Breast epithelium (tissue), 4 donors: ENCODE measurements at regions not wholly inside any gene's neighbourhood (a gene's known extent, or its start where the extent isn't known, plus 50 kb on each side); places are given as distances from the start of the nearest gene placed in this dataset.
"Not testable (repeated sequence)": the region's sequence is repeated elsewhere in the genome, so short reads cannot be mapped to it uniquely, and the experiment has no call there.

Experiments used
- DNase-seq, 2 donors: peaks; one replicate each; pipeline ENCODE4 v3.0.0-alpha.2; 2019; ENCODE audit warnings: low spot score in 2 of 2
- H3K27ac ChIP-seq, 2 donors: fragments of 200-600 bp; sonication (generic) in 1 of 2; one replicate each; pipeline ENCODE4 v1.5.1; 2016 to 2019; ENCODE audit warnings: mild to moderate bottlenecking in 1 of 2
- H3K27me3 ChIP-seq, 2 donors: fragments of 200-600 bp; sonication (generic) in 1 of 2; one replicate each; pipeline versions ENCODE4 v1.5.1 to v1.6.0; 2017 to 2019; ENCODE audit warnings: control low read depth in 1 of 2, mild to moderate bottlenecking in 1 of 2
- H3K36me3 ChIP-seq: fragments of 200-600 bp; one replicate; pipeline ENCODE4 v1.5.1; 2019
- H3K4me1 ChIP-seq, 2 donors: fragments of 200-600 bp; sonication (generic); one replicate each; pipeline ENCODE4 v1.5.1; 2016 to 2019; ENCODE audit warnings: control low read depth in 1 of 2
- H3K4me3 ChIP-seq, 3 donors: fragments of 200-600 bp; sonication (generic); 1 replicate in 2 of 3; 2 replicates in 1 of 3; pipeline ENCODE4 v1.5.1; 2016 to 2019; ENCODE audit warnings: mild to moderate bottlenecking in 3 of 3, moderate library complexity in 2 of 3
- H3K9me3 ChIP-seq, 2 donors: fragments of 200-600 bp; sonication (generic) in 1 of 2; one replicate each; pipeline ENCODE4 v1.5.1; 2016 to 2019; ENCODE audit warnings: control low read depth in 1 of 2
- CTCF ChIP-seq, 3 donors: fragments of 450-650 bp; IDR thresholded peaks; one replicate each; pipeline ENCODE4 v1.5.1; 2016 to 2017; ENCODE audit warnings: antibody characterized with exemption in 3 of 3, mild to moderate bottlenecking in 3 of 3, moderate library complexity in 3 of 3
- POLR2A ChIP-seq: fragments of 450-650 bp; IDR thresholded peaks from one replicate; pipeline ENCODE4 v1.6.1; 2016; ENCODE audit warnings: antibody characterized with exemption, mild to moderate bottlenecking, moderate library complexity
- POLR2AphosphoS5 ChIP-seq, 3 donors: sonication (generic); formaldehyde crosslinking; IDR thresholded peaks; one replicate each; pipeline ENCODE4 v1.6.1; 2017; ENCODE audit warnings: antibody characterized with exemption in 3 of 3
- intact Hi-C: fragments of 100-400 bp; cut with DNase I; formaldehyde crosslinking; loops from one replicate; pipeline ENCODE4 v1.15.1; 2023; ENCODE audit warnings: low total_unique reads

GRCh38 chr9:30522486-30522885 is 1862.0 kb upstream of the ACO1 start:
- H3K4me1 ChIP-seq = no peaks in the 10 kb centered on the region
- TF ChIP-seq CTCF (IDR thresholded peaks at IDR 0.05) = no peak
- TF ChIP-seq POLR2A = no peak
- no peak for TF ChIP-seq POLR2AphosphoS5 (IDR thresholded peaks at IDR 0.05)
- no peak overlapping the region for H3K4me3 ChIP-seq
- DNase-seq = no peak
- no peaks in the 10 kb centered on the region for H3K36me3 ChIP-seq
- H3K27ac ChIP-seq = no peak overlapping the region
- intact Hi-C loops = no loop called here
- no peaks in the 10 kb centered on the region for H3K27me3 ChIP-seq
- no peaks in the 10 kb centered on the region for H3K9me3 ChIP-seq

- no peaks in the 10 kb centered on the region for H3K4me1 ChIP-seq
- H3K36me3 ChIP-seq = no peaks in the 10 kb centered on the region
- DNase-seq = no peak
- H3K4me3 ChIP-seq = no peak overlapping the region
- H3K27ac ChIP-seq = no peak overlapping the region
- intact Hi-C loops = no loop called here
- H3K9me3 ChIP-seq = no peaks in the 10 kb centered on the region
- TF ChIP-seq POLR2A (no peak), POLR2AphosphoS5 (IDR thresholded peaks at IDR 0.05) (no peak), CTCF (IDR thresholded peaks at IDR 0.05) (no peak)
- no peaks in the 10 kb centered on the region for H3K27me3 ChIP-seq
Observed at GRCh38 chr9:30524311-30524710, 1860.1 kb upstream of the ACO1 start.

- no peaks in the 10 kb centered on the region for H3K27me3 ChIP-seq
- no peaks in the 10 kb centered on the region for H3K36me3 ChIP-seq
- no peak for TF ChIP-seq CTCF (IDR thresholded peaks at IDR 0.05)
- TF ChIP-seq POLR2AphosphoS5 (IDR thresholded peaks at IDR 0.05) = no peak
- no peak for TF ChIP-seq POLR2A
- no peak overlapping the region for H3K4me3 ChIP-seq
- no peak for DNase-seq
- H3K9me3 ChIP-seq = peaks cover 4 to 7% of the 10 kb centered on the region in 2 donors
- no peak overlapping the region for H3K27ac ChIP-seq
- H3K4me1 ChIP-seq = no peaks in the 10 kb centered on the region
- intact Hi-C loops = no loop called here
Observed at GRCh38 chr9:30534455-30534854, 1850.0 kb upstream of the ACO1 start.

GRCh38 chr9:30534896-30535295 is 1849.5 kb upstream of the ACO1 start:
- Histone ChIP-seq H3K27me3 (no peaks in the 10 kb centered on the region), H3K4me1 (no peaks in the 10 kb centered on the region), H3K36me3 (no peaks in the 10 kb centered on the region), H3K9me3 (peaks cover 4 to 7% of the 10 kb centered on the region in 2 donors), H3K27ac (no peak overlapping the region), H3K4me3 (no peak overlapping the region)
- intact Hi-C loops = no loop called here
- DNase-seq = no peak
- TF ChIP-seq POLR2AphosphoS5 (IDR thresholded peaks at IDR 0.05) (no peak), CTCF (IDR thresholded peaks at IDR 0.05) (no peak), POLR2A (no peak)

- H3K27ac ChIP-seq = no peak overlapping the region
- TF ChIP-seq POLR2AphosphoS5 (IDR thresholded peaks at IDR 0.05) (no peak), POLR2A (no peak), CTCF (IDR thresholded peaks at IDR 0.05) (no peak)
- no peaks in the 10 kb centered on the region for H3K4me1 ChIP-seq
- H3K36me3 ChIP-seq = no peaks in the 10 kb centered on the region
- H3K4me3 ChIP-seq = no peak overlapping the region
- no peaks in the 10 kb centered on the region for H3K27me3 ChIP-seq
- peaks cover 4 to 7% of the 10 kb centered on the region in 2 donors for H3K9me3 ChIP-seq
- DNase-seq = no peak
- intact Hi-C loops = no loop called here
Observed at GRCh38 chr9:30536494-30536893, 1847.9 kb upstream of the ACO1 start.

GRCh38 chr9:30539696-30540095 is 1844.7 kb upstream of the ACO1 start:
- H3K9me3 ChIP-seq, H3K36me3 ChIP-seq, H3K27me3 ChIP-seq, H3K4me3 ChIP-seq, H3K27ac ChIP-seq, H3K4me1 ChIP-seq, DNase-seq: not testable (repeated sequence)
- intact Hi-C loops = loop anchor here (10.0 kb wide), 1 partner anchor 1695 kb away; no protein-coding TSS in a partner anchor
